ENCODE measurements at regions not wholly inside any gene's neighbourhood (a gene's known extent, or its start where the extent isn't known, plus 50 kb on each side); places are given as distances from the start of the nearest gene placed in this dataset.
A peak's percentile ranks its signal among the peaks of the same experiment; 100 is the strongest.
"Not testable (repeated sequence)": the region's sequence is repeated elsewhere in the genome, so short reads cannot be mapped to it uniquely, and the experiment has no call there.

GRCh38 chr15:28789401-28790114 lies 58.9 kb downstream of the GOLGA6L7 start:
- DNase-seq: peak in 1 of 2 donors; percentile 3

GRCh38 chr15:28788649-28789400 lies 59.6 kb downstream of the GOLGA6L7 start:
- not testable (repeated sequence) for DNase-seq

GRCh38 chr15:28788176-28788575 lies 60.3 kb downstream of the GOLGA6L7 start:
- DNase-seq: not testable (repeated sequence)

GRCh38 chr15:28786521-28786920 lies 61.9 kb downstream of the GOLGA6L7 start:
- no peak for DNase-seq

- DNase-seq: not testable (repeated sequence)
Observed at GRCh38 chr15:28784347-28785163, 63.9 kb downstream of the GOLGA6L7 start.

- DNase-seq: no peak
Observed at GRCh38 chr15:28783873-28784272, 64.6 kb downstream of the GOLGA6L7 start.

- DNase-seq: no peak
Observed at GRCh38 chr15:28783466-28783865, 65.0 kb downstream of the GOLGA6L7 start.

GRCh38 chr15:28778397-28778796 lies 66.2 kb upstream of the GOLGA8M start:
- DNase-seq: not testable (repeated sequence)

- DNase-seq: not testable (repeated sequence)
Observed at GRCh38 chr15:28772857-28773256, 60.6 kb upstream of the GOLGA8M start.
